Left kidney (tissue), 1 donor: ENCODE measurements at regions not wholly inside any gene's neighbourhood (a gene's known extent, or its start where the extent isn't known, plus 50 kb on each side); places are given as distances from the start of the nearest gene placed in this dataset.
"Not testable (repeated sequence)": the region's sequence is repeated elsewhere in the genome, so short reads cannot be mapped to it uniquely, and the experiment has no call there.

Experiments used
- DNase-seq: peaks from one replicate; pipeline ENCODE4 v3.0.0-alpha.2; 2013

- DNase-seq: no peak
Observed at GRCh38 chr1:163983097-163983496, 575.9 kb upstream of the PBX1 start.

- DNase-seq: no peak
Observed at GRCh38 chr1:163985700-163986099, 573.3 kb upstream of the PBX1 start.

- DNase-seq: no peak
Observed at GRCh38 chr1:163999131-163999530, 559.9 kb upstream of the PBX1 start.

GRCh38 chr1:164006186-164006585, 552.8 kb upstream of the PBX1 start:
- not testable (repeated sequence) for DNase-seq

- no peak for DNase-seq
Observed at GRCh38 chr1:164006621-164007020, 552.4 kb upstream of the PBX1 start.

GRCh38 chr1:164017239-164017638, 541.7 kb upstream of the PBX1 start:
- no peak for DNase-seq

GRCh38 chr1:164020391-164020790, 538.6 kb upstream of the PBX1 start:
- DNase-seq: no peak

GRCh38 chr1:164021813-164022212, 537.2 kb upstream of the PBX1 start:
- no peak for DNase-seq

GRCh38 chr1:164033782-164034181, 525.2 kb upstream of the PBX1 start:
- DNase-seq: no peak

GRCh38 chr1:164040754-164041153, 518.2 kb upstream of the PBX1 start:
- DNase-seq: no peak

GRCh38 chr1:164051782-164052181, 507.2 kb upstream of the PBX1 start:
- DNase-seq: no peak

- no peak for DNase-seq
Observed at GRCh38 chr1:164054331-164054730, 504.7 kb upstream of the PBX1 start.

GRCh38 chr1:164058198-164058597, 500.8 kb upstream of the PBX1 start:
- no peak for DNase-seq

GRCh38 chr1:164061528-164061927, 497.5 kb upstream of the PBX1 start:
- no peak for DNase-seq

GRCh38 chr1:164064501-164064900, 494.5 kb upstream of the PBX1 start:
- no peak for DNase-seq

- DNase-seq: no peak
Observed at GRCh38 chr1:164071288-164071687, 487.7 kb upstream of the PBX1 start.

GRCh38 chr1:164086832-164087231, 472.2 kb upstream of the PBX1 start:
- DNase-seq: no peak

GRCh38 chr1:164087906-164088453, 471.0 kb upstream of the PBX1 start:
- DNase-seq: no peak

- DNase-seq: no peak
Observed at GRCh38 chr1:164092603-164093353, 466.2 kb upstream of the PBX1 start.

GRCh38 chr1:164093543-164093942, 465.4 kb upstream of the PBX1 start:
- DNase-seq: no peak

- DNase-seq: no peak
Observed at GRCh38 chr1:164101802-164102201, 457.2 kb upstream of the PBX1 start.

- no peak for DNase-seq
Observed at GRCh38 chr1:164131949-164132348, 427.0 kb upstream of the PBX1 start.

- DNase-seq: no peak
Observed at GRCh38 chr1:164137273-164137925, 421.6 kb upstream of the PBX1 start.

GRCh38 chr1:164141797-164142196, 417.2 kb upstream of the PBX1 start:
- no peak for DNase-seq
